SK-N-SH treated with all-trans-retinoic acid at 6 μM for 48 hours (cell line): ENCODE measurements at regions not wholly inside any gene's neighbourhood (a gene's known extent, or its start where the extent isn't known, plus 50 kb on each side); places are given as distances from the start of the nearest gene placed in this dataset.

Experiments
- ATAC-seq: fragments of 200-7000 bp; cut with Tn5 transposase; 3 replicates; pipeline ENCODE4 v1.9.1; 2020; ENCODE audit warnings: mild to moderate bottlenecking, moderate library complexity
- BACH2 ChIP-seq: fragments of 250-450 bp; sonication (Bioruptor Pico); IDR thresholded peaks from 2 replicates; pipeline ENCODE4 v1.9.0; 2021; ENCODE audit warnings: mild to moderate bottlenecking, borderline replicate concordance
- CSDC2 ChIP-seq: fragments of 250-450 bp; sonication (Bioruptor Pico); IDR thresholded peaks from 2 replicates; pipeline ENCODE4 v1.5.0; 2020; ENCODE audit warnings: mild to moderate bottlenecking, moderate library complexity
- CSRNP3 ChIP-seq: fragments of 250-450 bp; sonication (Bioruptor Pico); IDR thresholded peaks from 2 replicates; pipeline ENCODE4 v1.5.1; 2021; ENCODE audit warnings: mild to moderate bottlenecking, moderate library complexity
- ESRRG ChIP-seq: fragments of 250-450 bp; sonication (Bioruptor Pico); IDR thresholded peaks from 2 replicates; pipeline ENCODE4 v1.6.1; 2021; ENCODE audit warnings: mild to moderate bottlenecking
- GLIS3 ChIP-seq: fragments of 250-450 bp; sonication (Bioruptor Pico); IDR thresholded peaks from 2 replicates; pipeline ENCODE4 v1.5.0; 2020; ENCODE audit warnings: mild to moderate bottlenecking, moderate library complexity
- ISL1 ChIP-seq: fragments of 250-450 bp; sonication (Bioruptor Pico); IDR thresholded peaks from 2 replicates; pipeline ENCODE4 v2.1.2; 2022; ENCODE audit warnings: mild to moderate bottlenecking, moderate library complexity
- POU6F1 ChIP-seq: fragments of 250-450 bp; sonication (Bioruptor Pico); IDR thresholded peaks from 2 replicates; pipeline ENCODE4 v1.8.0; 2021; ENCODE audit warnings: low read depth, mild to moderate bottlenecking, moderate library complexity, borderline replicate concordance
- PPARA ChIP-seq: fragments of 250-450 bp; sonication (Bioruptor Pico); IDR thresholded peaks from 2 replicates; pipeline ENCODE4 v1.5.0; 2020; ENCODE audit warnings: mild to moderate bottlenecking, borderline replicate concordance
- RARB ChIP-seq: fragments of 250-450 bp; sonication (Bioruptor Pico); IDR thresholded peaks from 2 replicates; pipeline ENCODE4 v1.8.0; 2021; ENCODE audit warnings: mild to moderate bottlenecking, moderate library complexity
- SNAI2 ChIP-seq: fragments of 250-450 bp; sonication (Bioruptor Pico); IDR thresholded peaks from 2 replicates; pipeline ENCODE4 v1.5.0; 2020; ENCODE audit warnings: mild to moderate bottlenecking, moderate library complexity
- TCF4 ChIP-seq: fragments of 250-450 bp; sonication (Bioruptor Pico); IDR thresholded peaks from 2 replicates; pipeline ENCODE4 v1.8.0; 2021; ENCODE audit warnings: mild to moderate bottlenecking, moderate library complexity, borderline replicate concordance
- TOX ChIP-seq: fragments of 250-450 bp; sonication (Bioruptor Pico); IDR thresholded peaks from 2 replicates; pipeline ENCODE4 v1.8.0; 2021; ENCODE audit warnings: mild to moderate bottlenecking, moderate library complexity, borderline replicate concordance
- TSHZ2 ChIP-seq: fragments of 250-450 bp; sonication (Bioruptor Pico); IDR thresholded peaks from 2 replicates; pipeline ENCODE4 v1.5.0; 2020; ENCODE audit warnings: mild to moderate bottlenecking, moderate library complexity
- ZC3H10 ChIP-seq: fragments of 250-450 bp; sonication (Bioruptor Pico); IDR thresholded peaks from 2 replicates; pipeline ENCODE4 v1.5.1; 2021; ENCODE audit warnings: mild to moderate bottlenecking, moderate library complexity
- ZFP3 ChIP-seq: fragments of 250-450 bp; sonication (Bioruptor Pico); IDR thresholded peaks from 2 replicates; pipeline ENCODE4 v1.5.0; 2020; ENCODE audit warnings: mild to moderate bottlenecking, moderate library complexity
- ZFP30 ChIP-seq: fragments of 450-650 bp; formaldehyde crosslinking; IDR thresholded peaks from 2 replicates; pipeline ENCODE4 v1.5.0; 2022; ENCODE audit warnings: mild to moderate bottlenecking, moderate library complexity
- ZNF565 ChIP-seq: fragments of 450-650 bp; formaldehyde crosslinking; conservative IDR thresholded peaks from 2 replicates; pipeline ENCODE4 v1.5.0; 2020; ENCODE audit warnings: low read depth, mild to moderate bottlenecking, moderate library complexity
- ZNF8 ChIP-seq: fragments of 450-650 bp; formaldehyde crosslinking; IDR thresholded peaks from 2 replicates; pipeline ENCODE4 v1.5.0; 2020; ENCODE audit warnings: mild to moderate bottlenecking, moderate library complexity

- TF ChIP-seq RARB = no peak
- no peak for TF ChIP-seq ZNF565
- no peak for TF ChIP-seq ZC3H10
- TF ChIP-seq BACH2 (CRISPR knock-in tag) = no peak
- TF ChIP-seq TSHZ2 (CRISPR knock-in tag) = no peak
- no peak for TF ChIP-seq POU6F1
- TF ChIP-seq SNAI2 = no peak
- no peak for TF ChIP-seq GLIS3
- ATAC-seq = no peak
These were observed 223.2 kb upstream of the LMCD1 start for GRCh38 chr3:8278448-8278847.

GRCh38 chr3:8279476-8279875 is 222.1 kb upstream of the LMCD1 start:
- no peak for TF ChIP-seq ZFP30 (CRISPR knock-in tag)
- TF ChIP-seq TSHZ2 (CRISPR knock-in tag) = no peak
- no peak for TF ChIP-seq CSDC2
- no peak for TF ChIP-seq TOX (CRISPR knock-in tag)
- TF ChIP-seq PPARA (CRISPR knock-in tag) = no peak
- TF ChIP-seq TCF4 (CRISPR knock-in tag) = no peak
- TF ChIP-seq ZFP3 = no peak
- TF ChIP-seq, all 23 proteins: peak for 0
- no peak for ATAC-seq

GRCh38 chr3:8279886-8280550 is 221.6 kb upstream of the LMCD1 start:
- ATAC-seq = no peak
- TF ChIP-seq ZNF8 (CRISPR knock-in tag) = no peak
- no peak for TF ChIP-seq POU6F1
- TF ChIP-seq ZFP3 = no peak
- no peak for TF ChIP-seq RARB
- TF ChIP-seq ZFP30 (CRISPR knock-in tag) = no peak
- no peak for TF ChIP-seq ESRRG (CRISPR knock-in tag)
- no peak for TF ChIP-seq ISL1 (CRISPR knock-in tag)
- TF ChIP-seq PPARA (CRISPR knock-in tag) = no peak
- TF ChIP-seq CSDC2 = no peak
- no peak for TF ChIP-seq CSRNP3 (CRISPR knock-in tag)
- TF ChIP-seq GLIS3 = no peak
